ENCODE measurements at regions not wholly inside any gene's neighbourhood (a gene's known extent, or its start where the extent isn't known, plus 50 kb on each side); places are given as distances from the start of the nearest gene placed in this dataset.
A peak's percentile ranks its signal among the peaks of the same experiment; 100 is the strongest.

DNA sequence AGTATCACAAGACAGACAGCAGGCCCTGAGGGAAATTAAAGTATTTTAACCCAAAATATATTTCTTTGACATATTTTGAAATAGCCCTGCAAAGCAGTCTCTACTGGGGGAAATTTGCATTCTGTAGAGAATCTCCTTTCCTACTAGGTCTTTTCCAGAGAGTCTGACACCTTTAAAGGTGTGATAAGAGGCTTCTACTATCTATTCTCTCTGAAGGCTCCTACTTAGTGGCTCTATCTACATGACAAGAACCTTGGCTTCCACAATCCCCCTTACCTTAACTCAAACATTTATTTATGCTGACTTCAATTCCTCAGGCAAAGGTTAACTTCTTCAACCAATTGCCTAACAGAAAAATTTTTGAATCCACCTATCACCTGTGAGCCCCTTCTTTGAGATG, 174.6 kb upstream of the GALNT5 start:
- TF ChIP-seq POLR2A (IDR thresholded peaks at IDR 0.05) (no peak), EP300 (IDR thresholded peaks at IDR 0.05) (no peak), POLR2AphosphoS5 (IDR thresholded peaks at IDR 0.05) (no peak)
- TF ChIP-seq, protein P1, sequence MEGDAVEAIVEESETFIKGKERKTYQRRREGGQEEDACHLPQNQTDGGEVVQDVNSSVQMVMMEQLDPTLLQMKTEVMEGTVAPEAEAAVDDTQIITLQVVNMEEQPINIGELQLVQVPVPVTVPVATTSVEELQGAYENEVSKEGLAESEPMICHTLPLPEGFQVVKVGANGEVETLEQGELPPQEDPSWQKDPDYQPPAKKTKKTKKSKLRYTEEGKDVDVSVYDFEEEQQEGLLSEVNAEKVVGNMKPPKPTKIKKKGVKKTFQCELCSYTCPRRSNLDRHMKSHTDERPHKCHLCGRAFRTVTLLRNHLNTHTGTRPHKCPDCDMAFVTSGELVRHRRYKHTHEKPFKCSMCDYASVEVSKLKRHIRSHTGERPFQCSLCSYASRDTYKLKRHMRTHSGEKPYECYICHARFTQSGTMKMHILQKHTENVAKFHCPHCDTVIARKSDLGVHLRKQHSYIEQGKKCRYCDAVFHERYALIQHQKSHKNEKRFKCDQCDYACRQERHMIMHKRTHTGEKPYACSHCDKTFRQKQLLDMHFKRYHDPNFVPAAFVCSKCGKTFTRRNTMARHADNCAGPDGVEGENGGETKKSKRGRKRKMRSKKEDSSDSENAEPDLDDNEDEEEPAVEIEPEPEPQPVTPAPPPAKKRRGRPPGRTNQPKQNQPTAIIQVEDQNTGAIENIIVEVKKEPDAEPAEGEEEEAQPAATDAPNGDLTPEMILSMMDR (IDR thresholded peaks at IDR 0.05): no peak
- no peak for DNase-seq
- H3K27me3 ChIP-seq: no peaks in the 10 kb centered on the region
- intact Hi-C loops (cut with DNase I): no loop called here
- H3K36me3 ChIP-seq: no peaks in the 10 kb centered on the region
- no peak overlapping the region for H3K27ac ChIP-seq
- H3K4me3 ChIP-seq: no peak overlapping the region
- H3K4me1 ChIP-seq: no peaks in the 10 kb centered on the region
- H3K9me3 ChIP-seq: no peaks in the 10 kb centered on the region

DNA sequence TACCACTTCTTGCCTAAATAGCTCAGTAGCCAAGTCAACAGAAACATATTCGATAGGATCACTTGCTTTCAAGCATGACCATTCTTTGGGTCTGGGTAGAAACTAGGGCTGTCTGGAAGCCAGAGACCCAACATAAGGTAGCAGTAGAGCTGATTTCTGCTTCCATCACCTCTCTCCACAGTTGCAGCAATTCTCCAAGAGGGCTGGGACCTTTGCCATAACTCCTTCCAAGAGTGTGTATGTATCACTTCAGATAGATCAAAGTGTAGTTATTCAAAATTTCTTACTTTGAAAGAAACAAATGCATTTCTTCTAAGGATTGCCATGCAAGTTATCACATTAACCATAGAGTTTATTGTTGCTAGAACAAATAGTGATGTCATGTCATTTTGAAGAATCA, 172.0 kb upstream of the GALNT5 start:
- TF ChIP-seq EP300 (IDR thresholded peaks at IDR 0.05) (no peak), POLR2AphosphoS5 (IDR thresholded peaks at IDR 0.05) (no peak), POLR2A (IDR thresholded peaks at IDR 0.05) (no peak)
- TF ChIP-seq, protein P1 (IDR thresholded peaks at IDR 0.05): no peak
- no peak overlapping the region for H3K4me3 ChIP-seq
- no peak overlapping the region for H3K27ac ChIP-seq
- 89 to 94% methylated on average over 1 of the region's 1 CpG for WGBS, 2 donors
- no peaks in the 10 kb centered on the region for H3K9me3 ChIP-seq
- DNase-seq: no peak
- intact Hi-C loops (cut with DNase I): no loop called here
- no peaks in the 10 kb centered on the region for H3K36me3 ChIP-seq
- H3K27me3 ChIP-seq: no peaks in the 10 kb centered on the region
- H3K4me1 ChIP-seq: no peaks in the 10 kb centered on the region

DNA sequence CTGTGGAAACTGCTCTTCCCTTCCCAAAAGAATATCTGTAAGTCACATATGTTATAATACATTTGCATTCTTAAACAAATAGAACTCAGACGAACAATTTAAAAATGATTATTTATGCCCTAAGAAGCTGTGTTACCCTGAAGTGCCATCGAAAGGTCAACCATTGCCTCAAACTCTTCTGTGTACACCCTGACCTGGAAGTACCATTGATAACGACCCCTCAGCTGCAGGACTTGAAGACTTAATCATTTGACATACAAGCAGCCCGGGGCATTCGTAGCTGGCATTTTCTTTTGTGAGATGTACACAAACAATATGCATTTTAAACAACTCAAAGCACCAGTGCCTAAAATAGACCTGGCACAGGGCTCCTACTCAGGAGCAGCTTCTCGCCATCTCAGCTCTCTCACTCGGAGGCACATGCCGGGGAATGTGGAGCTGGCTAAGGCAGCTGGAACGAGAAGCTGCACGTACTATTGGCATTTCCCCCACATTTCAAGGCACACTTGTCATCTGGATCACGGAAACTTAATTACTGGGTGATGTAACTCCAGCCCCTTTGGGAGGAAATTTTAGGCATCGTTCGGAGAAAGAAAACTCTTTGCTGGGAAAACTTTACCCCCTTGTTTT, 170.0 kb upstream of the GALNT5 start:
- H3K9me3 ChIP-seq: no peaks in the 10 kb centered on the region
- no peaks in the 10 kb centered on the region for H3K36me3 ChIP-seq
- TF ChIP-seq, protein P1 (IDR thresholded peaks at IDR 0.05): no peak
- no peak for TF ChIP-seq POLR2A (IDR thresholded peaks at IDR 0.05)
- 84 to 91% methylated on average over 13 of the region's 13 CpGs for WGBS, 2 donors
- no peaks in the 10 kb centered on the region for H3K4me1 ChIP-seq
- H3K27ac ChIP-seq: peak overlapping the region in 1 of 4 donors; percentile 4
- no peak for DNase-seq
- no peaks in the 10 kb centered on the region for H3K27me3 ChIP-seq
- no peak overlapping the region for H3K4me3 ChIP-seq
- intact Hi-C loops (cut with DNase I): no loop called here

DNA sequence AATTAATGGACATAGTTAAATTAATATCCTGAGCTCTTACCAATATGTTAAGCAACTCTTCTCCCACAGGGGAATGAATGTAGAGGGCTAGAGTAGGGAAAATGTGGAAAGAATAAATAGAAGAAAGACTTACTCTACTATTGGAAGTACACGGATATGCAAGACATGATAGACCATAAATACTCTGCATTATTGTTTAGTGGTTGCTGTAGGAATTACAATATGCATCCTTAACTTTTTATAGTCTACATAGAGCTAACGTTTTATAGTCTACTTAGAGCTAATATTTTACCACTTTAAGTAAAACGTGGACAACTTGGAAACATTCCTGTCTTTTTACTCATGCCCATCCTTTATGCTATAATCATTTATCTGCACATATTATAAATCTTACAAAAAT, 163.8 kb upstream of the GALNT5 start:
- intact Hi-C loops (cut with DNase I): no loop called here
- 26 to 50% methylated on average over 3 of the region's 3 CpGs for whole genome bisulfite sequencing, 2 donors
- TF ChIP-seq EP300 (IDR thresholded peaks at IDR 0.05): no peak
- Histone ChIP-seq H3K36me3 (no peaks in the 10 kb centered on the region), H3K9me3 (no peaks in the 10 kb centered on the region), H3K4me3 (no peak overlapping the region), H3K27ac (no peak overlapping the region), H3K27me3 (no peaks in the 10 kb centered on the region), H3K4me1 (no peaks in the 10 kb centered on the region)
- no peak for DNase-seq

DNA sequence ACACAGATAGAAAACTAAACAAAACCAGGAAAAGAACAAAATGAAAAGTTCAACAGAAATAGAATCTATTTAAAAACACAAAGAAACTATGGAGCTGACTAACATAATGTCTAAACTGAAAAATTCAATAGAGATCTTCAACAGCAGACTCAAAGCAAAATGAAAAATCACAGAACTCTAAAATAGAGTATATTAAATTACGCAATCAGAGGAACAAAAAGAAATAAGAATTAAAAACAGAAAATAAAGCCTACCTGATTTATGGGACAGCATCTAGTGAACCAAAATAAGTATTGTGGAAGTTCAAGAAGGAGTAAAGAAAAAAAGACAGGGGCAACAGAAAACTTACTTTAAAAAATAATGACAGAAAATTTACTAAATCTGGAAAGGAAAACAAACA, 152.1 kb upstream of the GALNT5 start:
- WGBS, 2 donors: 94 to 99% methylated on average over 1 of the region's 1 CpG
- TF ChIP-seq EP300 (IDR thresholded peaks at IDR 0.05) (no peak), POLR2A (IDR thresholded peaks at IDR 0.05) (no peak), POLR2AphosphoS5 (IDR thresholded peaks at IDR 0.05) (no peak)
- TF ChIP-seq, protein P1 (IDR thresholded peaks at IDR 0.05): no peak
- H3K4me3 ChIP-seq: no peak overlapping the region
- no peaks in the 10 kb centered on the region for H3K36me3 ChIP-seq
- intact Hi-C loops (cut with DNase I): no loop called here
- no peak for DNase-seq
- no peaks in the 10 kb centered on the region for H3K4me1 ChIP-seq
- no peak overlapping the region for H3K27ac ChIP-seq
- H3K27me3 ChIP-seq: no peaks in the 10 kb centered on the region
- peaks cover 0 to 4% (median 2%) of the 10 kb centered on the region in 4 donors for H3K9me3 ChIP-seq

All from sigmoid colon (tissue), 6 donors.